GM19455 (cell line): ENCODE measurements at regions not wholly inside any gene's neighbourhood (a gene's known extent, or its start where the extent isn't known, plus 50 kb on each side); places are given as distances from the start of the nearest gene placed in this dataset.

Experiments used
- ATAC-seq: cut with Tn5 transposase; IDR thresholded peaks from one replicate; pipeline ENCODE4 v1.9.1; 2021; ENCODE audit not compliant: unreplicated experiment

- no peak for ATAC-seq
These were observed 356.8 kb downstream of the HDGFL1 start for GRCh38 chr6:22925920-22926789.

- ATAC-seq: no peak
These were observed 357.5 kb downstream of the HDGFL1 start for GRCh38 chr6:22926790-22927354.

DNA sequence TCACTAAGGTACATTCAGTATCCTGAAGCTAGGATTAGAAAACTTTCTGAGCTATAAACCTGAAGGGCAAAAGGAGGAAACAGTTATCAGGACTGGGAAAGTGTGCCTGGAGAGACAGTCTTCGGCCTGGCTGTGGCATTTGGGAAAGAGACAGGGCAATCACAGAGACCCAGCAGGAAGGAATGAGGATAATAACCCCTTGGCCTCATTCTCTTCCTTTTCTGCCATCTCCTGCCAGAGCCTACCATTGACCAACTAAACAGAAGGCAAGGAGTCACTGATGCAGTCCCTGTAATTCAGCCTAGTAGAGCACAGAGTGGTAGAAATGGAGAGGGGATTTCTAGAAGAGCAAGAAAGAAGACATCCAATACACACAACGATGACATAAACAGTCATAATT lies 359.4 kb downstream of the HDGFL1 start:
- ATAC-seq: no peak

DNA sequence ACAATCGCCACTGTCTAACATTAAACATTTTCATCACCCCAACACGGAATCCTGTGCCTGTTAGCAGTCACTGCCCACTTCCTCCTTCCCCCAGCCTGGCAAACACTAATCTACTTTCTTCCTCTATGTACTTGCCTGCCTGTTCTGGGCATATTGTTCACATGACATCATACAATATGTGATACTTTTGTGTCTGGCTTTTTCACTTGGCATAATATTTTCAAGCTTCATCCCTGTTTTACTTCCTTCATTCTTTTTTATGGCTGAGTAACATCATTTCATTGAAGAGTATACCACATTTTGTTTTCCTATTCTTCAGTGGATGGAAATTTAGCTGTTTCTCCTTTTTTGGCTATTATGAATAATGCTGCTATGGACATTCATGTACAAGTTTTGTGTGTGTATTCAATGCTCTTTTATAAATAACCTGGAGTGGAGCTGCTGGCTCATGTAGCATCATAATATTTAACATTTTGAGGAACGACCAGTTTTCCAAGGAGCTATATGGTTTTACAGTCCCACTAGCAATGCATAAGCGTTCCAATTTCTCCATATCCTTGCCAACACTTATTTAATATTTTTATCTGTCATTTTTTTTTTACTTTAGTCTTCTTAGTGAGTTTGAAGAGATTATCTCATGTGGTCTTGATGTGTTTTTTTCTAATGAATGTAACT lies 360.1 kb downstream of the HDGFL1 start:
- ATAC-seq: no peak

DNA sequence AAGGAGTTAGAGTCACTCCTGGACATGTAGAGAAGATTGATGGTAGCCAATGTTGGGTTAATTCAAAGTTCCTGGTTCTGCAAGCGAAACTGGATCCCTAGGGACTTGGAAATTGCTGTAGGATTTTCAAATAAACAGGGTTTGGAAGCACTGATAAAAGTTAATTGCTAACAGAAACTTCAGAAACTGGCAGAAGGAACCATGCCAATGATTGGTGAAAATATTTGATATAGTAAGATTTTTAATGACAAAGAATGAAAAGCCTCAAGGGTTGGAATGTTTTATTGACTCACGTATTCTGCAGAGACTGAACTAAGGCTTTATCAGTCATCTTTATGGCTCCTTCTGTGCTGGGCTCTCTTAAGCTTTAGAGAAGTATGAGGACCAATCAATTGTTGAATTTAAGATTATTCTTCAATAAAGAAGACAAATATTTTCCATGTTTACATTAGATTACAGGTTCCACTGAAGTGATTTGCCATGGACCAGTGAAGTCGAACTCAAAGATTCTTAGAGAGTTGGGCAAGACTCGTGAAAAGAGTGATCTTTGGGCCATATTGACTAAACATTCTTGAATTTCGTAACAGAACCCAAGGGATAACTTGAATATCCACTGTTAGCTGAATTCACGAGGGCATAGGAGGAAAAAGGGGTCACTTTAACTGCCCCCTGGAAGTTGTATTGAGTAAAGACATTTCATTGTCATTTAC lies 371.4 kb downstream of the HDGFL1 start:
- no peak for ATAC-seq

DNA sequence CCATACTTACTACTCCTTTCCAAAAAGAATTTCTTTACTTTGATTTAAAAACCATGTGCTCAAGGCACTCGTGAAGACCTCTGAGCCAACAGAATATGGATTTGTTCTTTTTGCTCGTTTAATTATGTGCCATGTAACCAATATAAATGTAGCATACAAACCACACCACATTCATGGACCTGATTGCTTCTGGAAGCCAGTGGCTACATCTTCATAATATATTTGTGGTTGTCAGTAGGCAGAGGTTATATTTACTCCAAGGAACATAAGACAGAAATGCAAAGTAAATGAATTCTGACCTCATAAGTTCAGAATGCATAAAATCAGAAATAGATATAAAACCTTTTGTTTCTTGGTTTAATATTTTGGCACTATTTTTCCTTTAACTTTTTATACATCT lies 373.0 kb downstream of the HDGFL1 start:
- no peak for ATAC-seq

GRCh38 chr6:22943327-22943726 lies 374.0 kb downstream of the HDGFL1 start:
- no peak for ATAC-seq

DNA sequence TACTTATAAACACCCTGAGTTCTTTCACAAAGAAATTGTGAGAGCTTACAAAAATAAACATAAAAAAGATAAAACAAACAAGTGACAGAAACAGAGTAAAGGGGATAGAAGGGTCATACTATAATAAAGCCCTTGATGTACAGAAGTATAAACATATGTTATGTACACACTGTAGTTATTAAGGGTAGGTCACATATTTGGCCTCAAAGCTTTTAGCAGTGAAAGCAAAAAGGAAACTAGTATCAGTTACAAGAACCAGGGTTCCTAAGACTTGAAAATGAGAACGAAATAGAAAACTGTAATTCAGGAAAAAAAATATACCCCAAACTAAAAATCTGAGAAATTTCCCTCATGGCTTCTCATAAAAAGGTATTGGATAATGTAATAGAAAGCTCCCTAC lies 380.6 kb downstream of the HDGFL1 start:
- ATAC-seq: no peak

DNA sequence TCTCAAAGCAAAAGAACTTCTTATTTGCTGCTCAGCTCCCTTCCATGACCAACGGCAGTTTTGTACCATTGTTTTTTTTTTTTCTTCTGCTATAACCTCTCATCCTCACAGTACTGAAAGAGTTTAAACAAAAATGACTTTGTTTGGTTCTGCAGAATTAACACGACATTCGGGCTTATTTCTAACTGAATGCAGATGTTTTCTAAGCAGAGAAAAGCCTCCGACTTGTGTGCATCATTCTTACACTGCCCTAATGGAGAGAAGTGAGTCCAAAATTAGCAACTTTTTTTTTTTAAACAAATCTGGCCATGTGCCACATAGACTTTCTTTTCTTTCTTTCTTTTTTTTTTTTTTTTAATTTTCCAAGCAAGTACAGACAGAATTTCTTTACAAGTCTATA lies 382.7 kb downstream of the HDGFL1 start:
- ATAC-seq: no peak

- peak; percentile 70 for ATAC-seq
These were observed 385.5 kb downstream of the HDGFL1 start for GRCh38 chr6:22954749-22955385.

DNA sequence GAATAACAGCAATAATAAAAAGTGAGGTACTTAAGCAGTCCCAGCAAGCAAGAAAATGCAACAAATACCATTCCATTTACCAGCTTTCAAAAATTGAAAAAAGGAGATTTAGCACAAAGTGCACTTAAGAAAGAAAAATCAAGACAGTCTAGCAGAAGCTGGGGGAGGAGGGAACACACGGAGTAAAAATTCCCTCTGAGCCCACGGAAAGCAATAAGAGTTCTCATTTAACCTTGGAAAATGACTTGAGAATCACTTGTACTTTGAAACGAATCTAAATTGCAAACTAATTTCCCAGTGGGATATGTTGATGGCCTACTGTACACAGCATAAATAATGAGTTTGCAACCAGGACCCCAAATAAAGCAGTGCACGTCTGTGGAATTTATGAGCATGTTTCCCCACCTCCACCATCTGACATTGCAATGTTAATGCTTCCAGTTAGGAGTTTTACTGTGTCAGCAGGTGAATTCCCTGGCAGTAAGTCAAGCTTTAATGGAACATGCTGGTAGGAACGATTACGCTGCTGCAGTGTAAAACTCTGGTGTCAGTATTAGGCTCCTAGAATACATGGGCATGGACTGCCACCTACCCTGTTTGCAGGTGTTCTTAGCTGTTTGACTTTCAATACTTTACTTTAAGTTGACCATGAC lies 386.8 kb downstream of the HDGFL1 start:
- ATAC-seq: no peak

- no peak for ATAC-seq
These were observed 389.3 kb downstream of the HDGFL1 start for GRCh38 chr6:22958677-22959076.

DNA sequence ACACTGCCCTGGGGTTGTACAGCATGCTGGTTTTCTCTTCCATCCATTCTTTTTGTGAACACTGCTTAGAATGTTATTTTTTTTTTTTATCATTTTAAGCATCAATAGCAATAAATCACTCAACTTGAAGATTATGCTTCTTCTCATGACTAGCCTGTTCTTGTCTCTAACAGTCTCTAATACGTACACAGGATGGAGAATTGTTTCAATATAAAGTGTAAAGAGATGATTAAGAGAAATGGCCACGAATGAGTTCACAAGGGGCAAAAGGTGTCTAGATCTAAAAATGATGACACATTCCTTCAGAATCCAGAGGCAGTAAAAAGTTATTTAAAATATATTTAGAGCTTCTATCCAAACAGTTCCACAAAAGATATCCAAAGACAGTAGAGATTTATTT lies 390.2 kb downstream of the HDGFL1 start:
- ATAC-seq: no peak

- ATAC-seq: no peak
These were observed 395.0 kb downstream of the HDGFL1 start for GRCh38 chr6:22964334-22964733.

DNA sequence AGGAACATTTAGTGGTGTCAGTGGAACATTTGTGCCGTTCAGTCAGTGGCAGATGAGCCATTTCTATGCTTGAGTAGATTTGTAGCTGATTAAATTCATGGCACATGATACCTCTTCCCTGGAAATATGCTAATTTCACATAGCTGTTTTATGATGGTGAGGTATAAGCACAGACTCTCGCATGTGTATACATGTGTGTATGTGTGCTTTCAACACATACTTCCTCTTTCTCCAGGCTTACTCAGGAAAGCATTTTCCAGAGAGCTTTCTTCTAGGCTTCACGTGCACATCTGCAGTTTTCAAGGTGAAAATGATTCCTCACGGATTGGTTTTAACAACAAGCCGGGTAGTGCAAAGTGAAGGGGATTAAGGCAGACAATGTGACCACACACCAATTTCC lies 396.5 kb downstream of the HDGFL1 start:
- ATAC-seq: no peak

DNA sequence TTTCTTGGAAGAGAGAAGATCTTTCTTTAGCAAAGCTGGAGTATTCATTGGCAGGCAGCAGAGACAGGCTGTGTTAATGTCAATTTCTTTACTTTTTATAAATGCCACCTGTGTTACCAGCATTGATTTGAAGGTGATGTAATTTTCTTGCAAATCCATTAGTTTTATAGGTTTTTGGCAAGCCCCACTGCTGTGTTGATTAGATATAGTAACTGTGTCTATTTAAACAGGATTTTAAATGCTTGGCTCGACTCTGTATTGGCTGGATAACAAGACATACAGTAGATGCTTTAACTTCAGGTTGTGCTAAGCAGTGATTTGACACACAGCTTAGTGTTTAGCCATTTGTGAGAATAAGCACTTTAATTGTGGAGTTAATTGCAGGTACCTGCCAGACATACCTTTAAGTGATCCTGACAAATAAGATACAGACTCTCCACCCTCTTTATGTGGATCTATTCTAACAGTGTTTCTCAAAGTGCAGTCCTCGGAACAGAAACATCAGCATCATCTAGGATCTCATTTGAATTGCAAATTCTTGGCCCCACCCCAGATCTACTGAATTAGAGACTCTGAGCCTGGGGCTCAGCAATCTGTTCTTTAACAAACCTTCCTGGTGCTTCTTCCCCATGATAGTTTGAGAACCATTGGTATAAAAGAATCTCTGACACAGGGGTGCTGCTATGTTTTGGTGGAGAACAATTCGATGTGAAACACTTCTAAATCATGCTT lies 397.5 kb downstream of the HDGFL1 start:
- no peak for ATAC-seq

DNA sequence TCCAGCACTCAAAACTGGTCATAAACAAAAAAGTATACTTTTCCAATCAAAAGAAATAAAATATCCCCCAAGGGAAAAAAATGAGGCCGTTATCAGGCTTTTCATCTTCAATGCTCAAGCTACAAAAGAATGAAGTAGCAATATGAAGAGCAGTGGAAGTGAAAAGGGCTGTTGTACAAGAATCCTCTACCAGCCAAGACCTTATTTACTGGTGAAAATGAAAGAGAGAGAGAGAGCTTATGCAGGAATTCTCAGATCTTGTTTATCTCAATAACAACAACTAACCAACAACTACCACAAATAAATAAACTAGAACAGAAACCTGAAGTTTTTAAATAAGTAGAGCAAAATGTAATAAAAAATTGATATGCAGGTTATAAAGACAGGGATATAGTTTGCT lies 400.6 kb downstream of the HDGFL1 start:
- no peak for ATAC-seq

GRCh38 chr6:22972771-22973170 lies 403.4 kb downstream of the HDGFL1 start:
- no peak for ATAC-seq

DNA sequence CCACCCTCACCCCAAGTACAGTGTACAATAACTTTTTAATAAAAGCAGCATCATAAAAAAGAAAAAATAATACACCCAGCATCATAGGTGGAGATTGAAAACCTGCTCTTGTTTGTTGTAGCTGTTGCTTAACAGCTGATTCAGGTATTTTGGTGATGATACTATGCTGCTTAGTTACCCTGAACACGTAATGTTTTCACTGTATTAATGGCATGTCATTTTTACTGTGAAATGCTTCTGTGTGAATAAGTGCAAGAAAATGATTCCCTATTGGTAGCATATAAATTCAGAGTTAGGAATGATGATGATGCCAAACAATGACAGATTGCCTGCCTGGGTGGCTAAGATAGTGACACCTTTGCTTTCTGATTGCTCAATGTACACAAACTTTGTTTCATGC lies 405.7 kb downstream of the HDGFL1 start:
- no peak for ATAC-seq

GRCh38 chr6:22980446-22980845 lies 411.1 kb downstream of the HDGFL1 start:
- ATAC-seq: no peak
